GM12878 (cell line): ENCODE measurements at regions not wholly inside any gene's neighbourhood (a gene's known extent, or its start where the extent isn't known, plus 50 kb on each side); places are given as distances from the start of the nearest gene placed in this dataset.

ENCODE experiments used
- ATAC-seq: fragments of 200-7000 bp; cut with Tn5 transposase; 3 replicates; pipeline ENCODE4 v1.9.1; 2020; ENCODE audit warnings: mild to moderate bottlenecking, moderate library complexity
- BruUV-seq: library from RNA; stranded (reverse); fragments of 400-500 nt; replicated peaks from 2 replicates; lab custom pipeline; 2021; lab: Mats Ljungman, UMichigan
- CTCF ChIA-PET: fragments of 300-600 bp; sonication (Branson Sonifier 250); formaldehyde crosslinking; extraction: SDS; loops from one replicate; lab custom pipeline; 2021; ENCODE audit warnings: inconsistent platforms; lab: Yijun Ruan, JAX
- POLR2A ChIA-PET: fragments of 350-600 bp; formaldehyde crosslinking; extraction: SDS; loops from one replicate; lab custom pipeline; 2021; ENCODE audit warnings: inconsistent platforms; lab: Charles Lee
- RAD21 ChIA-PET: fragments of 300-600 bp; sonication (Branson Sonifier 250); formaldehyde crosslinking; loops from one replicate; lab custom pipeline; 2023; ENCODE audit warnings: antibody characterized with exemption; ENCODE audit not compliant: unreplicated experiment; lab: Charles Lee
- SMC1A ChIA-PET: fragments of 300-600 bp; sonication (Branson Sonifier 250); formaldehyde crosslinking; loops from one replicate; lab custom pipeline; 2023; ENCODE audit not compliant: unreplicated experiment, uncharacterized antibody; lab: Charles Lee
- DNase-seq: peaks from one replicate; pipeline ENCODE4 v3.0.0-alpha.2; 2011; ENCODE audit warnings: low read depth, low spot score
- FAIRE-seq: peaks from 3 replicates; lab custom pipeline; 2011; peaks lifted over from hg19 to GRCh38; lab: Jason Lieb, UNC
- H2AFZ ChIP-seq: 2 replicates; pipeline ENCODE4 v1.6.0; 2011; ENCODE audit warnings: low read depth, low read length, control low read depth; ENCODE audit not compliant: control insufficient read depth
- H3K27ac ChIP-seq: 2 replicates; pipeline ENCODE4 v1.5.1; 2011; ENCODE audit warnings: control low read depth; ENCODE audit not compliant: control insufficient read depth, insufficient read depth
- H3K27me3 ChIP-seq, 2 experiments: replicated peaks in 1 of 2; 2 replicates each; pipeline versions ENCODE4 v1.6.0 to v1.6.1; 2011; ENCODE audit warnings: low read length in 1 of 2; ENCODE audit not compliant: control insufficient read depth in 2 of 2, insufficient read depth in 2 of 2
- H3K36me3 ChIP-seq, 2 experiments: 2 replicates each; pipeline ENCODE4 v1.5.1; 2011; ENCODE audit warnings: low read length in 1 of 2; ENCODE audit not compliant: control insufficient read depth in 2 of 2, insufficient read depth in 2 of 2
- H3K4me1 ChIP-seq: 2 replicates; pipeline ENCODE4 v1.6.1; 2011; ENCODE audit warnings: mild to moderate bottlenecking, low read length, moderate library complexity, mixed read lengths; ENCODE audit not compliant: control insufficient read depth, insufficient read depth
- H3K4me2 ChIP-seq: 2 replicates; pipeline ENCODE4 v1.6.0; 2011; ENCODE audit warnings: control low read depth; ENCODE audit not compliant: control insufficient read depth, insufficient read depth
- H3K4me3 ChIP-seq: fragments of 200-600 bp; sonication (generic); 2 replicates; pipeline ENCODE4 v1.5.1; 2016
- H3K79me2 ChIP-seq: 2 replicates; pipeline ENCODE4 v1.6.0; 2011; ENCODE audit warnings: low read length; ENCODE audit not compliant: control insufficient read depth, insufficient read depth
- H3K9ac ChIP-seq: 2 replicates; pipeline ENCODE4 v1.8.0; 2011; ENCODE audit warnings: low read length, control low read depth, mixed read lengths; ENCODE audit not compliant: control insufficient read depth, insufficient read depth
- H3K9me3 ChIP-seq: replicated peaks from 3 replicates; pipeline ENCODE4 v1.5.1; 2011; ENCODE audit warnings: mild to moderate bottlenecking, low read length; ENCODE audit not compliant: control insufficient read depth, insufficient read depth
- H4K20me1 ChIP-seq: 2 replicates; pipeline ENCODE4 v1.6.0; 2011; ENCODE audit not compliant: control insufficient read depth, insufficient read depth
- CUX1 ChIP-seq: IDR thresholded peaks from 2 replicates; pipeline ENCODE4 v1.6.1; 2012; ENCODE audit warnings: improper control_type of control experiment, low read depth, low read length; ENCODE audit not compliant: insufficient replicate concordance
- HDAC2 ChIP-seq: fragments of 200-600 bp; sonication (generic); IDR thresholded peaks from 2 replicates; pipeline ENCODE4 v1.6.1; 2017
- JUNB ChIP-seq: IDR thresholded peaks from 2 replicates; pipeline ENCODE4 v1.6.1; 2016; ENCODE audit warnings: antibody characterized with exemption, mild to moderate bottlenecking
- NR2F1 ChIP-seq: fragments of 450-650 bp; conservative IDR thresholded peaks from 2 replicates; pipeline ENCODE4 v1.6.1; 2017; ENCODE audit warnings: mild to moderate bottlenecking
- PAX8 ChIP-seq: fragments of 450-650 bp; IDR thresholded peaks from 2 replicates; pipeline ENCODE4 v1.6.1; 2017; ENCODE audit warnings: mild to moderate bottlenecking, moderate library complexity
- POLR2AphosphoS2 ChIP-seq: IDR thresholded peaks from 2 replicates; pipeline ENCODE4 v1.6.1; 2011; ENCODE audit warnings: low read depth, mild to moderate bottlenecking, low read length, improper control_type of control experiment, moderate library complexity
- RFX5 ChIP-seq: IDR thresholded peaks from 2 replicates; pipeline ENCODE4 v1.6.1; 2011; ENCODE audit warnings: low read depth, low read length, improper control_type of control experiment
- SMAD5 ChIP-seq: IDR thresholded peaks from 2 replicates; pipeline ENCODE4 v1.6.1; 2016; ENCODE audit warnings: antibody characterized with exemption, low read depth
- SREBF1 ChIP-seq: IDR thresholded peaks from 2 replicates; pipeline ENCODE4 v1.6.1; 2012; ENCODE audit warnings: mild to moderate bottlenecking, low read length
- WRNIP1 ChIP-seq: IDR thresholded peaks from 2 replicates; pipeline ENCODE4 v1.6.1; 2011; ENCODE audit warnings: low read depth, low read length, improper control_type of control experiment, borderline replicate concordance
- ZSCAN29 ChIP-seq: fragments of 450-650 bp; IDR thresholded peaks from 2 replicates; pipeline ENCODE4 v1.6.1; 2017; ENCODE audit warnings: mild to moderate bottlenecking, moderate library complexity
- WGBS: methylation state at CpG from one replicate; pipeline ENCODE4 v1.1.6; 2016; ENCODE audit warnings: low lambda C conversion rate; ENCODE audit not compliant: insufficient replicate concordance, insufficient coverage; ENCODE audit errors: missing lambda C conversion rate; 5-methylcytosine and 5-hydroxymethylcytosine counted together
- in situ Hi-C: fragments of 300-500 bp; cut with MboI; formaldehyde crosslinking; loops from 9 replicates; pipeline ENCODE4 v1.14.3; 2018; ENCODE audit warnings: mixed read lengths
- intact Hi-C: fragments of 100-400 bp; cut with micrococcal nuclease; formaldehyde crosslinking; loops from one replicate; pipeline ENCODE4 v1.14.2; 2022; ENCODE audit not compliant: unreplicated experiment

- Histone ChIP-seq H3K9me3 (peaks cover 2% of the 10 kb centered on the region; the same call in 1 of the 3 replicates), H3K9ac (no peak overlapping the region), H3K4me3 (no peak overlapping the region), H3K4me2 (no peak overlapping the region), H4K20me1 (no peaks in the 10 kb centered on the region), H3K4me1 (no peaks in the 10 kb centered on the region), H3K27me3 (no peaks in the 10 kb centered on the region), H3K27ac (no peak overlapping the region), H2AFZ (no peak overlapping the region), H3K79me2 (no peaks in the 10 kb centered on the region), H3K36me3 (no peaks in the 10 kb centered on the region)
- intact Hi-C loops, result no loop called here
- ChIA-PET CTCF (no interaction called here), POLR2A (no interaction called here), SMC1A (no interaction called here), RAD21 (no interaction called here)
- TF ChIP-seq ZSCAN29 (no peak), HDAC2 (no peak), SMAD5 (no peak), CUX1 (no peak), PAX8 (no peak), SREBF1 (no peak), RFX5 (no peak), NR2F1 (no peak), JUNB (no peak), POLR2AphosphoS2 (no peak), WRNIP1 (no peak)
- ATAC-seq (no peak), FAIRE-seq (no peak), DNase-seq (no peak)
- no TSS peak for BruUV-seq
- whole genome bisulfite sequencing, result 10% methylated on average over 9 of the region's 10 CpGs
- in situ Hi-C loops, result no loop called here
Measured at GRCh38 chr18:78297048-78297447, 682.6 kb upstream of the SALL3 start.
